ENCODE measurements at regions not wholly inside any gene's neighbourhood (a gene's known extent, or its start where the extent isn't known, plus 50 kb on each side); places are given as distances from the start of the nearest gene placed in this dataset.

GRCh38 chr12:19054035-19054434 lies 75.5 kb upstream of the PLEKHA5 start:
- TF ChIP-seq POLR2A (IDR thresholded peaks at IDR 0.05) = no peak
- TF ChIP-seq, protein P1, sequence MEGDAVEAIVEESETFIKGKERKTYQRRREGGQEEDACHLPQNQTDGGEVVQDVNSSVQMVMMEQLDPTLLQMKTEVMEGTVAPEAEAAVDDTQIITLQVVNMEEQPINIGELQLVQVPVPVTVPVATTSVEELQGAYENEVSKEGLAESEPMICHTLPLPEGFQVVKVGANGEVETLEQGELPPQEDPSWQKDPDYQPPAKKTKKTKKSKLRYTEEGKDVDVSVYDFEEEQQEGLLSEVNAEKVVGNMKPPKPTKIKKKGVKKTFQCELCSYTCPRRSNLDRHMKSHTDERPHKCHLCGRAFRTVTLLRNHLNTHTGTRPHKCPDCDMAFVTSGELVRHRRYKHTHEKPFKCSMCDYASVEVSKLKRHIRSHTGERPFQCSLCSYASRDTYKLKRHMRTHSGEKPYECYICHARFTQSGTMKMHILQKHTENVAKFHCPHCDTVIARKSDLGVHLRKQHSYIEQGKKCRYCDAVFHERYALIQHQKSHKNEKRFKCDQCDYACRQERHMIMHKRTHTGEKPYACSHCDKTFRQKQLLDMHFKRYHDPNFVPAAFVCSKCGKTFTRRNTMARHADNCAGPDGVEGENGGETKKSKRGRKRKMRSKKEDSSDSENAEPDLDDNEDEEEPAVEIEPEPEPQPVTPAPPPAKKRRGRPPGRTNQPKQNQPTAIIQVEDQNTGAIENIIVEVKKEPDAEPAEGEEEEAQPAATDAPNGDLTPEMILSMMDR (IDR thresholded peaks at IDR 0.05) = no peak

Data from vagina (tissue), 2 donors.